NCI-H510A treated with DMSO at 0.1 percent for 48 hours (cell line): ENCODE measurements at regions not wholly inside any gene's neighbourhood (a gene's known extent, or its start where the extent isn't known, plus 50 kb on each side); places are given as distances from the start of the nearest gene placed in this dataset.

Source experiments
- DNase-seq: peaks from one replicate; lab custom pipeline; 2025; lab: John Stamatoyannopoulos, UW

DNA sequence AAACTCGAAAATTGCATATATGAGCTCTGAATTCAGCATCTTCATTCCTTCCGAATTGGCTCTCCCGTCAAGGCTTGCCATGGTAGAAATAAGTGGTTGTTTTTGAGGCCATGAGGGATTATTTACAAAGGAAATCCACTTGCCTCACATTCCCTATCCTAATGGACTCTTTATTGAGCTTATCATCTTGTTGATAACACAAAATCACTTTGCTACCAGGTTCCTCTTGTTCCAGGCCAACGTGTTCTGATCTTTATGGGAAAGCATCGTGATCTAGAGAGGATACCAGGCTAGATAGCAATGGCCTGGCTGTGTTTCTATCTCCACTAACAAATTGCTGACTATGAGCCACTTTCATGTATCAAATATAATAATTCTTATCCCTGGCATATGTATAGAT lies 811.7 kb downstream of the TLR4 start:
- DNase-seq = no peak

DNA sequence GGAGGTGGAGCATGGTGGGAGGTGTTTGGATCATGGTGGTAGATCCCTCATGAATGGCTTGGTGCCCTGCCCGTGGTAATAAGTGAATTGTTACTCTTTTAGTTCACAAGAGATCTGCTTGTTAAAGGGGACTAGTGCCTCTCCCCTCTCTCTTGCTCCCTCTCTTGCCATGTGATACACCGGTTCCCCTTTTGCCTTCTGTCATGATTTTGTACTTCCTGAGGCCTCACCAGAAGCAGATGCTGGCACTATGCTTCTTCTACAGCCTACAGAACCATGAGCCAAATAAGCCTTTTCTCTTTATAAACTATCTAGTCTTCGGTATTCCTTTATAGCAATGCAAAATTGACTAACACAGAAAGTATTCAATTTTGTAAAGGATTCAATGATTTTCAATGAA lies 817.1 kb downstream of the TLR4 start:
- DNase-seq = no peak

DNA sequence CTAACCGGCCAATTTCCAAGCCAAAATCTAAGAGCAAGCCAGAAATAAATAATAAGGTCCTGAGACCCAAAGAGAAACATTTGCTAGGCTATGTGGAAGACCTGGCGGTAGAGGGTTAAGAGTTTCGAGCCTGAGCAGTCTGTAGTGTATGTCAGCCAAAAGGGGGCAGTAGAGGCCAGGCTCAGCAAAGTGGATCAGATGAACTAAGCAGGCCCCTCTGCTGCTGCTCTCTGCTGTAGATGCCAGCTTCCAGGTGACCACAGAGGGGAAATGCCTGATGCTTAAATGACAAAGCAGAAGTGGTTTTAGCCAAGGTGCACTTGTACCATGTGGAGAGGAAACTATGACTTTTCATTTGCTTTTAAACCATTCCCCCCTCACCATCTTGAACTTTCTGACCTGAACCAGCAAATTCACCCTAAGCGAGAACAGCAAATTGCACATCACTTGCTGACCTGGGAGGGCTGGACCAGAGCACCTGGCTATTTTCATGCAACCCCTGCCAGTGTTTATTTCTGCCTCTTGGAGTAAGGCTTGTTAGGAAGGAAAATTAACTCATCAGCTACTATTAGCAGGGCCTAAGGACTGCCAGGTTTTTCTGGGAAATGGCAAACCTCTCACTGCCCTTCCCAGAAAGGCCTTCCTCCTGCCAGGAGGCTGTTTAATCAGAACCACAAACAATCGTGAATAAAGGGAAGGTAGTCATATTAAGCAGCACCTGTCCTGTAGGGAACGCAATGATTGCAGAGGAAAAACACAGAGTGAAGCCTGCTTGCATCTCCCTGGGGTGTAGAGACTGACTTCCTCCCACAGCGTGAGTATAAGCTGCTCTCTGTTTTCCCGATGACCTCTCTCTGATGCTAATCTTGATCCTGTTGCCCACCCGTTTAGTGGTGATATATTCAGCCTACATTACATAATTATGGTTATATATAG lies 818.2 kb downstream of the TLR4 start:
- peak; percentile 17 for DNase-seq

DNA sequence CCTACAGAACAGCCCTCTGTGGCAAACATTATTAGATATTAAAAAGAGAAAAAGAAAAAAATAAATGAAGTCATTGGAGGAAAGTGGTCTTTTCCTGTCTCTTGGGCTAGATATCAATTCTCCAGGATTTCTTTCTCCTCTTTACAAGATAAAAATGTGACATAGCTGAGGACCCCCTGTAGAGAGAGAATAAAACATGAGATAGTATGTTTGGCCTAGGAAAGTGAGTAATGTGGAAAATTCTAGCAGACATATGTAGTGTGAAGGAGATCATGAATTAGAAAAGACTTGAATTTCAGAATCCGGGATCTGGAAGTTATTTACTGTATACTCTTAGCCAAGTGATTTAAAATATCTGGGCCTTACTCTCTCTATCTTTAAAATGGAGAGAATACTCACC lies 823.1 kb downstream of the TLR4 start:
- DNase-seq = no peak

DNA sequence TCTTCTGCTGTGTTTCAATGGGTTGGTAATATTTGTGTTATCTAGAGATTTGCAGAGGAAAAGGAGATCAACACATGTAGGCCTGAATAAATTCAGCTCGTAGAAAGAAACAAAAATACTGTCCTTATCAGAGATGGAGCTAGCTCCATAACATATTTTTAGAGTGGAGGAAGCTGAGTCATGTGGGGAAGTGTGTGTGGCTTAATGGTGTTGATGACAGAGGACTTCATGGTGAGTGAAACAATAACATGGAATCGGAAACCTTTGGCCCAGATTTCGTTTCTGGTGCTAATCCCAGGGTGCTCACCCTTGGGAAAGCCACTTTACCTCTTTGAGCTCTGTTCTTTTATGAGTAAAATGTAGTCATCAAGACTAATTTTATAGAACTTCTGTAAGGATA lies 825.0 kb downstream of the TLR4 start:
- no peak for DNase-seq

DNA sequence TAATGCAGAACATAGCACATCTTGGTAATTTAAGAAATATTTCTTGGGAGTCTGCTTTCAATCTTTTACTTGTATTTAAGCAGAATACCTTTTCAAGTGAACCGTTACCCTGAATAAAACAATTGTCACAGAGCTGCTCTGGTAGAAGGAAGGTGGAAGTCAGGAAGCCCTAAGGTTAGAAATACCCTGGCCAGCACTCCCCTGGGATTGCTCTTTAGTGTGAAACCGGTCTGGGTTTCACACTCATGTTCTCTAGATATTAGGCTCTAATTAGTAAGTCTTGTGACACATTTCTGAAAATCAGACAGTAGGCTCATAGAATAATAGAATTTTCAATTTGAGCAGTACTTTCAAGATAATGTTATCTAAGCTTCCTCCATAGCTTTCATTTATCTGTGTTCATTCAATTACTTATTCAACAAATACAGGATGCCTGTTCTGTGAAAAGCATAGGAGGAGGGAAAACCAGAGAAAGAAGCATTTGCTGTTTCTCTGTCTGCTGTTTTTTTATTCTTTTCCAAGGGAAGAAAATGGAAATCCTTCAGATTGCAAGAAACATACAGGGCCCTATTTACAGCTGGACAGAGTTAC lies 825.5 kb downstream of the TLR4 start:
- no peak for DNase-seq

DNA sequence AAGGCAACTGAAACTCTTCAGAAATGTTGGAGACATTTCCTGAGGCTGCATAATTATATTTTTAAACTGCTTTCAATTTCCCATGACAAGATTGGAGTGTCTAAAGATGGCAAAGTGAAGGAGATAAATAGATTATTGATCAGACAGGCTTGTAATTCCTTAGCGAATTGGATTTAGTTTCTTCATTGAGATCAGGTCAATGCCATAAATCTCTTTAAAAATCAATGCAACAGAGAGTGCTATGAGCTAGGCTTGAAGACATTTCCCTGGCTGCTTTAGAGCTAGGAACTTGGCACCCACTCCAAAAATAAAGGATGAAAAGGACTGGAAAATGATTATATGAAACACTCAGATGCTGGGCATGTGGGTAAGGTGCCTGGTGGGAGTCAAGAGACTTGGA lies 828.4 kb downstream of the TLR4 start:
- DNase-seq = no peak

DNA sequence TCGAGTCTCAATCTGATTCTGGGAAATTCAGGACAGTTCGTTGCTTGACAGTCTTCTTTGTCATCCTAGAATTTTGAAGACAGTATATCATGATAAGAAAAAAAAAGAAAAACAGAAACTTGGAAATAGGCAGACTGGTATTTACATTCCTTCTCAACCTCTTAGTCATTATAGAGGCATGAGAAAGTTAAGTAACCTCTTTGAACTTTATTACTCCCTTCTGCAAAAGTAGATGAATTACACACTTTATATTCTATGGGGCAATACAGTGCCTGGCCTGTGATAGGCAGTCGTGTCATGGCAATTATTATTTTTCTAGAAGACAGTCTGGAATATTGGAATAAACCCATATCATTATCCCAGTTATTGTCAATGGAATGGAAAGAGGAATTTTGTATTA lies 828.9 kb downstream of the TLR4 start:
- DNase-seq = no peak

DNA sequence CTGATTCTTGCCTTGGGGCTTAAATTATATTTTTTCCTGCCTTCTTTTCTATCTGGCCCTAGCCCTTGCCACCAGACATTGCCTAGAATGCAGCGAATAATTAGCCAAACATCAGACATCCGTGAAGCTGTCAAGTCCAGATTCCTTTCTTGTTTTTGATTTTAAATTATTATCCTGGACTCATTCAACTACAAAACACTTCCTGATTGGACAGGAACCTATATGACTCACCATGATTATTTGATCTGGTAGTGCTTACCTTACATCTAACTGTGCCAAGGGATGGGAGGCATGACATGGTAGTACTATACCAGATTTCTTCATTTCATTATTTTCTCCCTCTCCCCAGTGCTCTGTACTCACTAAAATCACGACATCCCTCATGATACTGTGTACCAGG lies 829.6 kb downstream of the TLR4 start:
- no peak for DNase-seq

DNA sequence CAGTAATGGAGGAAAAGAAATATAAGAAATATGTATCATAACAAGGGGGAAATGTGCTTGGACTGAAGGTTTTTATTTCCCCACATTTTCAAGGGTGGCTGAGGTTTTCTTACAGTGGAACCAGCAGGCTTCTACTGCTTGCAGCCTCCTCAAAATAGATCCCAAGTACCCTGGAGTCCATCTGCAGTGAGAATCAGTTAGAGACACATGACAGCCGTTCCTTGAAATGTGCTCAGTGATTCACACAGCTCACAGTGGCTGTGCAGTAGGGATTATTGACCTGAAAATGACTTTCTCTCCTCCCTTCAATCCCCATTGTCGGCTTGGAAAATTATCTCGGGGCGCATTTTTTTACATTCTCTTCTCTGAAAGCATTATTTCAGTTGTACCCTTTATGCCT lies 832.0 kb downstream of the TLR4 start:
- no peak for DNase-seq

DNA sequence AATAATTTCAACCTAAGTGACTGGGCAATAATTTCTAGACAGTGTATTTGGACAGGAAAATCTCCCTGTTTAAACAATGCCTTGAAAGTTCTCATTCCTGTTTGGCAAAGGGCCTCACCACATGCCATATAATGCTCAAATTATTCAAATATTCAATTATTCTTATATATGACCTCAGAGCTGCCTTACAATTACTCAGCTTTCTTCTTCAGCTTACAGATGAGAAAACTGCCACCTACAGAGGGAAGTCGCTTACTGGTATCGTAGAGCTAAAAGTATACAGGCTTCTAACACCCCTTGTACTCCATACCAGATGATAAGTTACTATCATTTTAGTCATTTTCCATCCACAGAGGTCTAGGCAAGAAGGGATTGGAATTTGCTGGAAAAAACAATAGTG lies 830.3 kb downstream of the BRINP1 start:
- DNase-seq = no peak

DNA sequence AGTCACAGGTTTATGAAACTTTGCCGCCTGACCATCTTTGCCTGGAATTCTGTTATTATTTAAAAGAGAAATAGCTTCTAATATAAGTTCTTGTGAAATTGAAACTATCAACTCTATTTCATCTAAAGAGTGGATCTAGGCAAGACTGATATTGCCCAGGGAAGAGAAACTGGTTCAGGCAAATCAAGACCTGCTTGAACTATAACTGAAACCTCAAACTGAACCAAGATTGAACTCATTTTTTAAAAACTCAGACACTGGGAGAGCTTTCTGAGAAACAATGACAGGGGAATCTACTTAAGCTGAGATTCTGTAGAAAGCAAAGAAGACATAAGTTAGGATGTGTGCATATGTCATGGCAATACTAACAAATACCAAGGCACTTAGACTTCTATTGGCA lies 815.8 kb downstream of the BRINP1 start:
- no peak for DNase-seq

DNA sequence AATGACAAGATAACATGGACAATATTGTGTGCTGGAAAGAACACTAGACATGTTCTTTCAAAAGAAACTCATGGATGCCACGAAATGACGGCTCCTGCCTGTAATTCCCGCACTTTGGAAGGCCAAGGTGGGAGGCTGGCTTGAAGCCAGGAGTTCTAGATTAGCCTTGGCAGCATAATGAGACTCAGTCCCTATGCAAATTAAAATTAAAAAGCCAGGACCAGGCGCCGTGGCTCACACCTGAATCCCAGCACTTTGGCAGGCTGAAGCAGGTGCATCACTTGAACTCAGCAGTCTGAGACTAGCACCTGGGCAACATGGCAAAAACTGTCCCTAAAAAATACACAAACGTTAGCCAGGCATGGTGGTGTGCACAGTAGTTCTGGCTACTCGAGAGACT lies 814.2 kb downstream of the BRINP1 start:
- DNase-seq = no peak

DNA sequence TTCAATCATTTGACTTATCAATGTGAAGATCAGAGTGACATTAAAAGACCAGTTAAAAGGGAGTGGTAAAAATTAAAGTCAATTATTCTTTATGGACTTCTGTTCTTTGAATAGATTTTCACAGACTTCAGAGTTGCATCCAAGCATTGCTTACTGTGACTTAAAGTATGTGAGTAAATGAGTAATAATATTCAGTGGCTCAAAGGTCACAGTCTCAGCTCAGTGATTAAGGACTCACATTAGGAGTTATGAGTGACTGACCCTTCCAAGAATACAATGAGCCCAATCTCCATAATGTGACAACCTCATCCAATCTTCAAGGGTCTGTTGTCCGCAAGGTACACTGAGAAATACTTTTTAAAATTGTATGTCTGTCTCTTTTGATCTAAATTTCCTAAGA lies 811.2 kb downstream of the BRINP1 start:
- DNase-seq = no peak

DNA sequence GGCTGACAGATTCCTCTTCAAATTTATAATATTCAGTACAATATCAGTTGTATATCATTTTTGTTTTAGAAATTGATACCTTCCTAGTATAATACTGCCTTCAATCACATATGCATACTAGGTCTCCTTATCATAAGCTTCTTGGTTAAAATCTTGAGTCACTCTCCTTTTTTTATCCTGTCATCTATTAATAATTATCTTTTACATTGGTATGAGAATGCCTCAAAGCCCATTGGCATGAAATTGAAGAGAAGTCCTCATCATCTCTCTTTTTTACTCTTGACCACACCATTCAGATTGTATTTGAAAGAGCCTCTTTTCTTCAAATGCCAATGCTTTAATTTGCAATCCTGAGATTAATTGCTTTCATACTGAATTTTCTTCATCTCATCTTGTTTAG lies 810.3 kb downstream of the BRINP1 start:
- DNase-seq = no peak

DNA sequence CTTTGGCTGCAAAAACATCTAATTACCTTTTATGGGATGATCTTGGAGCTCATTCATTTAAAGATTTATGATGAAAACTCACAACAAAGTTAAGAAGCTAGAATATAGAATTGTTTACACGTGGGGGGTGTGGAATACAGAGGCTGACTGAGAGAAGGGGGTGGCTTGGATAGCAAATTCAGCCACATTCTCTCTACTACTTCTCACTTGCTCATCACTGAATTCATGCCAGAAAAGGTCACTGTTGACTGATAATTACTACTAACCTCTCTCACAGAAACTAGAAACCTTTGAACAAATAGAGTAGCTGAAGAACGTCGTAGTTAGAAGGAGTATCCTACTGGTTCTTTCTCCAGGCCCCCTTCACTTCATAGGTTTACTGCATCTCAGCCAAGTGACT lies 808.2 kb downstream of the BRINP1 start:
- DNase-seq = peak; percentile 7

DNA sequence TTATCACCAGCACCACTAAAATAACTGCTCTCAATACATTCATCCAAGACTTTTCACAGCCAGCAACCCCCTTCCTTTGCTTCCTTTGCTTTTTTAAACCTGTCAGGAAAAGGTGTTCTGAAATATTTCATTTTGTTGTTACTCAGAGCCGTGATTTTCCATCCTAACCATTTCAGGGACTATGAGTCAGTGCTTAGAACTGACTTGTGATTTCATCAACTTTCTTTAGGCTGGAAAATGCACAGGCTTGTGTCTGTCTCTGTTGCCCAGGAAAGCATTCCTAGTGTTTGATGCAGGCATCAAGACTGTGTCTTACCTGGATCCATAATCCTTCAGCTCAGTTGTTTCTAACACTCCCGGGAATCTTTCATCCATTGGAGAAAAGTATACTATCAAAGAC lies 805.6 kb downstream of the BRINP1 start:
- no peak for DNase-seq

DNA sequence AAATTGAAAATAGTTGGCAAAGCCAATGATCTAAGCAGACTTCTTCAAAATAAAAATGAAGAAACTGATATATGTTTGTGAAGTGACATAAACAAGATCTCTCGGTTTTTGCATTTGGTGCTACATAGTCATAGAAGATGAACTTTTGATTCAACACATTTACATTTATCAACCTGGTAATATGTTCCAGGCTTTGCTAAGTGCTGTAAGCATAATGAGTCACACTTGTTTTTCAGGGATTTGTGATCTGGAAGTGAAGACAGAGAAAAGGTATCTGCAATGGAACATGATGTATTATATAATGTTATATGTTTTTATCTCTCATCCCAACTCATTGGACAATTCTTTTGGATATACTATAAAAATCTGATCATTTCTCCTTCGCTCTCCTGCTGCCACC lies 801.4 kb downstream of the BRINP1 start:
- DNase-seq = no peak

DNA sequence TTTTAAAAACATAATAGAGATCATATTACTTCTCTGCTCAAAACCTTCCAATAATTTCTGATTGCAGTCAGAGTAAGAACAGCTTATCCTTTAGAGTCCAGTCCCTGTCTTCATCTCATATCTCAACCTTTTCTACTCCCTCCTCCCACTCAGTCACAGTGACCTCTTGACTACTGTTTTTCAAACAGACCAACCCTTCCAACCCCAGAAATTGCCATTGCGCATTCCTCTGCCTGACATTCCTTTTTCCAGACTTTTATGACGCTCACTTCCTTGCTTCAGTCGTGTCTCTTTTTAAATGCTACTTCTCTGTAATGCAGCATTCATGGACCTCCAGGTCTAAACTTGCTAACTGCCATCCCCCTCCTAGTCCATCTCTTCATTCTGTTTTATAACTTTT lies 800.5 kb downstream of the BRINP1 start:
- no peak for DNase-seq

DNA sequence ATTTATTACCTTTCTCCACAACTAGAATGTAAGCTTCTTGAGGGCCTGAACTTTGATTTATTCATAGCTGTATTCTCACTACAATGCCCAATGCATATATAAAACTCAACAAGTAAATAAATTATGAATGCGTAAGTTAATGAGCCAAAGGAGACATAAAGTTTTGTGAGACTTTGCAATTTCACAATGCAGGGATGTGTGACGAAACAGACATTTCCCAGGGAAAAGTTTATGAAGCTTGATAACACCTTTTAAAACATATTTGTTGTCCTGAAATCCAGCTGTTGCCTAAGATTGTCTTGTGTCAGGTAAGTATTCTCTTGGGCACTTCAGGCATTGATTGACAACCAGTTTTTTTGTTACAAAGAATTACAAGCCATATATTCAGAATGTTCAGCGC lies 800.1 kb downstream of the BRINP1 start:
- no peak for DNase-seq

DNA sequence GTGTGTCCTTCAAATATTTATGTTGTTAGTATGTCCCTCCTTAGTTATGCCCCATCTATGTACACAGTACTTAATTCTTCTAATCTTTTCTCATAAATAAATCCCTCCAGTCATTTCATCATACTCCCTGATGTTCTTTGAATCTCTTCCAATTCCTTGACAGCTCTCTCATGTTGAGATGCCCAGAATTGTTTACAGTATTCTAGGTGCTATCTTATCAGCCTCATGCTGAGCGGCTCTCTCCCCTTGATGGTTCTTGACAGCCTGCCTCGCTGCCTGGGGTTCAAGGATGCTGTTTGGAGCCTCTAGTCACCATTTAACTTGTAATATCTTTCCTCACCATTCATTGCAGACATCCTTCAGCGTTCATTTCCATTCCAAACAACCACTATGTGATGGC lies 799.2 kb downstream of the BRINP1 start:
- no peak for DNase-seq

DNA sequence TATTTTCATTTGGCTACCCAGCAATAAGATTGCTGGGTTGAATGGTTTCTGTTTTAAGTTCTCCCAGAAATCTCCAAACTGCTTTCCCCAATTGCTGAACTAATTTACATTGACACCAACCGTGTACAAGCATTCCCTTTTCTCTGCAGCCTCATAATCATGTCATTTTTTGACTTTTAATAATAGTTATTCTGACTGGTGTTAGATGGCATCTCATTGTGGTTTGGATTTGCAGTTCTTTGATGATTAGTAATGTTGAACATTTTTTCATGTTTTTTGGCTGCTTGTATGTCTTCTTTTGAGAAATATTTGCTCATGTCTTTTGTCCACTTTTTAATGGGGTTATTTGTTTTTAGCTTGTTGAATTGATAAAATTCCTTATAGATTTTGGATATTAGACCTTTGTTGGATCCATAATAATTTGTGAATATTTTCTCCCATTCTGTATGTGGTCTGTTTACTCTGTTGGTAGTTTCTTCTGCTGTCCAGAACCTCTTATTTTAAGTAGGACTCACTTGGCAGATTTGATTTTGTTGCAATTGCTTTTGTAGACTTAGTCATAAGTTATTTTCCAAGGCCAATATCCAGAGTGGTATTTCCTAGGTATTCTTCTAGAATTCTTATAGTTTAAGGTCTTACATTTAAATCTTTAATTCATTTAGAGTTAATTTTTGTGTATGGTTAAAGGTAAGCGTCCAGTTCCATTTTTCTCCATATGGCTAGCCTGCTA lies 793.7 kb downstream of the BRINP1 start:
- DNase-seq = no peak

DNA sequence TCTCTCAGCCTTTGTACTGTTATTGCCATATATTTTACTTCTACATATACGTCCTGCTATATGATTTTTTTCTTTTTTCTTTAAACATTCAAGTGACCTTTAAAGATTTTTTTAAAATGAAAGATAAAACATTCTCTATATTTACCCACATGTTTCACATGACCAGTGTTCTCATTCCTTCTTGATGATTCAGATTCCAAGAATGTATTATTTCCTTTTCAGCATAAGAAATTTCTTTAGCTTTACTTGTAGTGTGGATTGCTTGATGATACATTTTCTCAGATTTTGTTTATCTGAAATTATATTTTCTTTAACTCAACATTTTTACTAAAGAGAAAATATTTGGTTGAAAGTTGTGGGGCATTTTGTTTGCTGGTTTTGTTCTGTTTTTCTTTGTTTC lies 792.1 kb downstream of the BRINP1 start:
- DNase-seq = no peak
